NCI-H446 treated with DMSO at 0.1 percent for 48 hours (cell line): ENCODE measurements at regions not wholly inside any gene's neighbourhood (a gene's known extent, or its start where the extent isn't known, plus 50 kb on each side); places are given as distances from the start of the nearest gene placed in this dataset.

Experiments used
- DNase-seq: peaks from one replicate; lab custom pipeline; 2025; lab: John Stamatoyannopoulos, UW

- no peak for DNase-seq
Observed at GRCh38 chr3:152957491-152957890, 122.6 kb downstream of the P2RY1 start.

GRCh38 chr3:152959307-152959706 is 124.4 kb downstream of the P2RY1 start:
- DNase-seq, result no peak

GRCh38 chr3:152960684-152961083 is 125.8 kb downstream of the P2RY1 start:
- DNase-seq, result no peak

GRCh38 chr3:152961323-152961722 is 126.4 kb downstream of the P2RY1 start:
- no peak for DNase-seq

- DNase-seq, result no peak
Observed at GRCh38 chr3:152964911-152965609, 130.1 kb downstream of the P2RY1 start.

- no peak for DNase-seq
Observed at GRCh38 chr3:152968388-152969024, 133.6 kb downstream of the P2RY1 start.

- DNase-seq, result no peak
Observed at GRCh38 chr3:152969557-152970300, 134.8 kb downstream of the P2RY1 start.

GRCh38 chr3:152970851-152971250 is 135.9 kb downstream of the P2RY1 start:
- DNase-seq, result no peak

GRCh38 chr3:152971880-152972279 is 136.9 kb downstream of the P2RY1 start:
- DNase-seq, result no peak

- no peak for DNase-seq
Observed at GRCh38 chr3:152973575-152973974, 138.6 kb downstream of the P2RY1 start.

GRCh38 chr3:152976239-152976638 is 141.3 kb downstream of the P2RY1 start:
- no peak for DNase-seq

- no peak for DNase-seq
Observed at GRCh38 chr3:152977366-152977765, 142.4 kb downstream of the P2RY1 start.

GRCh38 chr3:152978152-152978551 is 143.2 kb downstream of the P2RY1 start:
- no peak for DNase-seq

GRCh38 chr3:152997526-152997925 is 162.6 kb downstream of the P2RY1 start:
- DNase-seq, result no peak

- DNase-seq, result no peak
Observed at GRCh38 chr3:152998591-152998990, 163.4 kb upstream of the RAP2B start.

GRCh38 chr3:153000325-153000724 is 161.7 kb upstream of the RAP2B start:
- DNase-seq, result no peak

GRCh38 chr3:153001210-153002078 is 160.6 kb upstream of the RAP2B start:
- DNase-seq, result no peak

- no peak for DNase-seq
Observed at GRCh38 chr3:153003441-153003840, 158.6 kb upstream of the RAP2B start.

GRCh38 chr3:153003862-153004261 is 158.2 kb upstream of the RAP2B start:
- DNase-seq, result no peak

- DNase-seq, result no peak
Observed at GRCh38 chr3:153008226-153008625, 153.8 kb upstream of the RAP2B start.

GRCh38 chr3:153023896-153024295 is 138.1 kb upstream of the RAP2B start:
- DNase-seq, result no peak

- peak; percentile 10 for DNase-seq
Observed at GRCh38 chr3:153026026-153026425, 136.0 kb upstream of the RAP2B start.
